Ammon's horn (tissue), 1 donor: ENCODE measurements at regions not wholly inside any gene's neighbourhood (a gene's known extent, or its start where the extent isn't known, plus 50 kb on each side); places are given as distances from the start of the nearest gene placed in this dataset.
A peak's percentile ranks its signal among the peaks of the same experiment; 100 is the strongest.
"Not testable (repeated sequence)": the region's sequence is repeated elsewhere in the genome, so short reads cannot be mapped to it uniquely, and the experiment has no call there.

ENCODE experiments used
- DNase-seq: peaks from one replicate; pipeline ENCODE4 v3.0.0-alpha.2; 2016; ENCODE audit warnings: low spot score

- peak; percentile 30 for DNase-seq
These were observed 94.4 kb downstream of the TRIM43 start for GRCh38 chr2:95686056-95686825.

GRCh38 chr2:95687852-95688251 lies 96.1 kb downstream of the TRIM43 start:
- not testable (repeated sequence) for DNase-seq

- not testable (repeated sequence) for DNase-seq
These were observed 99.4 kb downstream of the TRIM43 start for GRCh38 chr2:95691210-95691609.

- DNase-seq: not testable (repeated sequence)
These were observed 101.5 kb downstream of the TRIM43 start for GRCh38 chr2:95693071-95693846.

- no peak for DNase-seq
These were observed 103.8 kb downstream of the TRIM43 start for GRCh38 chr2:95695613-95696012.

- no peak for DNase-seq
These were observed 106.3 kb downstream of the TRIM43 start for GRCh38 chr2:95698146-95698545.

- not testable (repeated sequence) for DNase-seq
These were observed 107.7 kb downstream of the TRIM43 start for GRCh38 chr2:95699201-95700184.

- DNase-seq: peak; percentile 45
These were observed 108.7 kb downstream of the TRIM43 start for GRCh38 chr2:95700519-95700918.

- DNase-seq: no peak
These were observed 110.7 kb downstream of the TRIM43 start for GRCh38 chr2:95702471-95702870.

- peak; percentile 25 for DNase-seq
These were observed 115.4 kb downstream of the TRIM43 start for GRCh38 chr2:95707161-95707560.

GRCh38 chr2:95707837-95708236 lies 116.0 kb downstream of the TRIM43 start:
- DNase-seq: no peak

GRCh38 chr2:95709831-95710230 lies 118.0 kb downstream of the TRIM43 start:
- DNase-seq: no peak

- DNase-seq: not testable (repeated sequence)
These were observed 121.8 kb downstream of the TRIM43 start for GRCh38 chr2:95713470-95714177.

GRCh38 chr2:95714398-95714797 lies 122.6 kb downstream of the TRIM43 start:
- DNase-seq: not testable (repeated sequence)

GRCh38 chr2:95719473-95720060 lies 127.8 kb downstream of the TRIM43 start:
- no peak for DNase-seq

- DNase-seq: no peak
These were observed 129.9 kb downstream of the TRIM43 start for GRCh38 chr2:95721726-95722125.

GRCh38 chr2:95722131-95722697 lies 130.4 kb downstream of the TRIM43 start:
- no peak for DNase-seq

- DNase-seq: not testable (repeated sequence)
These were observed 131.9 kb downstream of the TRIM43 start for GRCh38 chr2:95723627-95724210.

- not testable (repeated sequence) for DNase-seq
These were observed 133.4 kb downstream of the TRIM43 start for GRCh38 chr2:95725191-95725590.

- DNase-seq: not testable (repeated sequence)
These were observed 133.9 kb downstream of the TRIM43 start for GRCh38 chr2:95725677-95726076.
